ENCODE measurements at regions not wholly inside any gene's neighbourhood (a gene's known extent, or its start where the extent isn't known, plus 50 kb on each side); places are given as distances from the start of the nearest gene placed in this dataset.

- TF ChIP-seq CTCF (IDR thresholded peaks at IDR 0.05; ENCODE audit: extremely low read depth in 1 of 2, insufficient read depth in 1 of 2, low read depth in 1 of 2, low read length in 2 of 2) (no peak), MAX (IDR thresholded peaks at IDR 0.05; ENCODE audit: insufficient read depth, insufficient read length) (no peak), POLR2A (IDR thresholded peaks at IDR 0.05; ENCODE audit: low read depth, low read length) (no peak), EZH2 (IDR thresholded peaks at IDR 0.05; ENCODE audit: borderline replicate concordance, low read depth, low read length, severe bottlenecking) (no peak)
These were observed 577.4 kb upstream of the ANKRD30A start for GRCh38 chr10:36547965-36548364.

Data from endothelial cell of umbilical vein (primary cell).